Stimulated activated CD4-positive, alpha-beta T cell treated with anti-CD3 and anti-CD28 coated beads, Interleukin-2, amount 100 ng/mL, for 24 hours (primary cell): ENCODE measurements at regions not wholly inside any gene's neighbourhood (a gene's known extent, or its start where the extent isn't known, plus 50 kb on each side); places are given as distances from the start of the nearest gene placed in this dataset.
"Not testable (repeated sequence)": the region's sequence is repeated elsewhere in the genome, so short reads cannot be mapped to it uniquely, and the experiment has no call there.

Experiments used
- DNase-seq, 2 donors: peaks; one replicate each; pipeline ENCODE4 v3.0.0-alpha.2; 2020

DNA sequence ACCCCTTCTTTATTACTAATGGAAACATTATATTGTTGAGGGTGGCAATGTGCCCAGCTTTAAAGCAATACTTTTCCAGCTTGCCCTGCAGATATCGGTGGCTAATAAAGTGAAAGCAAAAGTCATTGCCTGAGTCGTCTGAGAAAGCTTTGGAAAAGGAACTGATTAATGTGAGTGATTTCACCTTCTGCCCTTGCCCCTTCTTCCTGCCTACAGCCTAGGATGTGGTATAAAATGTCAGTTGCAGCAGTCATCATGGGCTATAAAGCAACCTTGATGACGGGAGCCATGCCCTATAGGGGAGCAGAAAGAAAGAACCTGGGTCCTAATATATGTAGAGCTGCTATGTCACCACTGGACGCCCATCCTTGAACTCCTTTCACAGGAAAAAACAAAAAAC lies 132.4 kb upstream of the USP9X start:
- no peak for DNase-seq

DNA sequence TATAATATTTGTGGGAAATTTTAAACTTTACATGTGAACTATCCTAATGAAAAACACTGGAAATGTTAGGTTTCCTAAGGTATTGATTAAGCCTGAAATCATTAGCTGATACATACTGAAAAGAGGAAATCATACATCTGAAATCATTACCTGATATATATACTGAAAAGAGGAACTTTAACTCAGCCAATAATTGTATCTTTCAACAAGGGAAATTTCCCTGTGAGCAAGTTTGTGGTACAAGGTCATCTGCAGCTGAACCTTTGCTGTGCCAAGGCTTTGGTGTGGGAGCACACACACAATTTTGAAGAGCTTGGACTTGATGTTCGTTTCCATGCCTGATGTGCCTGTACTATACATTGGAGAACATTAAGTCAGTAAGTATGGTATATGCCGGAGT lies 131.9 kb upstream of the USP9X start:
- no peak for DNase-seq

DNA sequence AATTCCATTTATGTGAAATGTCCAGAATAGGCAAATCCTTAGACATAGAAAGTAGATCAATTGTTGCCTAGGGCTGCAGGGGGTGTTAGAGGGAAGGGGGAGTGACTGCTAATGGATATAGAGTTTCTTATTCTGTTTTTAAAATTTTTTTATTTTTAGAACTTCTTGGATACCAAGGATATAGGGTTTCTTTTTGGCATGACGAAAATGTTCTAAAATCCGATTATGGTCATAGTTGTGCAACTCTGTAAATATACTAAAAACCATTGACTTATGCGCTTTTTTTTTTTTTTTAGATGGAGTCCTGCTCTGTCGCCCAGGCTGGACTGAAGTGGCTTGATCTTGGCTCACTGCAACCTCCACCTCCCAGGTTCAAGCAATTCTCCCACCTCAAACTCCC lies 125.2 kb upstream of the USP9X start:
- no peak for DNase-seq

DNA sequence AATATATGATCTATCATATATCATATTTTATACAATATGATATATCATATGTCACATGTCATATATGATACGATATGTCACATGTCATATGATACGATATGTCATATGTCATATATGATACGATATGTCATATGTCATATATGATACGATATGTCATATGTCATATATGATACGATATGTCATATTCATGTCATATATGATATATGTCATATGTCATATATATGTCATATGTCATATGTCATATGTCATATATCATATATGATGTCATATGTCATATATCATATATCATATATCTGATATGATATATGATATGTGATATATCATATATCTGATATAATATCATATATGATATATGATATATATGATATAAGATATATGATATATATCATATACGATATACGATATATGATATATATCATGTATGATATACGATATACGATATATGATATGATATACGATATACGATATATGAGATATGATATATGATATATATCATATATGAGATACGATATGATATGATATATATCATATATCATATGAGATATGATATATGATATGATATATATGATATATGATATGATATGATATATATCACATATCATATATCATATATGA lies 122.3 kb upstream of the USP9X start:
- DNase-seq = no peak

DNA sequence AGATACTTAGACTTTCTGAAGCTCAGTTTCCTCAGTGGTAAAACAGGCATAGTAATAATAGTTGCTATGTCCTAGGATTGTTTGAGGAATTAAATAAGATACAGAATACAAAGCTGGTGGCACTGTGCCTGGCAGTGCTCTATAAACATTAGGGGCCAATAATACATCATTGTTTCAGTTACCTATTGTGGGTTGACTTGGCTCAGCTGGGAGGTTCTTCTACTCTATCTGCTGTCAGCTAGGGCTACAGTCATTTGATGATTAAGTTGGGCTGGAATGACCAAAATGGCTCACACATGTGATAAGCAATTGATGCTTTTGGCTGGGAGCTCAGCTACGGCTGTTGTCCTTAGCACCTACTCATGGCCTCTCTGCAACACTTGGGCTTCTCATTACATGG lies 121.2 kb upstream of the USP9X start:
- no peak for DNase-seq

GRCh38 chrX:40964633-40965586 lies 120.3 kb upstream of the USP9X start:
- no peak for DNase-seq

DNA sequence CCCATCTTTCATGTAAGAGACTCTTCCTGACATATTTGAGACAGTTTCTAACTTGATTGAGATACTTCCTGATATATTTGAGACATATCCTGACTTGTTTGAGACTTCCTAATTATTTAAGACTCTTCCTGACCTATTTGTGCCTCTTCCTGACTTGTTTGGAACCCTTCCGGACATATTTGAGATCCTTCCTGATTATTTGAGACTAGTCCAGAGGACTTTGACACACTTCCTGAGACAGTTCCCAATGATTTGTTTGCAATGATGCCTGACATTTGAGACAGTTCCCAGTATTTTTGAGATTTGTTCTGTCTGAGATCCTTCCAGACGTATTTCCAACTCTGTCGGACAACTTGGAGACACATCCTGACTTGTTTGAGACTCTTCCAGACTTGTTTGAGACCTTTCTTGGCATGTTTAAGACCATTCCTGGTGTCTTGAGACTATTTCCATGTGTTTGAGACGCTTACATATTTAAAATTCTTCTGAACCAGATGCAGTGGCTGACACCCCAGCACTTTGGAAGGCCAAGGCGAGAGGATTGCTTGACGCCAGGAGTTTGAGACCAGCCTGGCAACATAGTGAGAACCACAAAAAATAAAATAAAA lies 118.9 kb upstream of the USP9X start:
- no peak for DNase-seq

- DNase-seq = no peak
Measured at GRCh38 chrX:40968180-40968579, 117.1 kb upstream of the USP9X start.

GRCh38 chrX:40971736-40972135 lies 113.5 kb upstream of the USP9X start:
- DNase-seq = no peak

DNA sequence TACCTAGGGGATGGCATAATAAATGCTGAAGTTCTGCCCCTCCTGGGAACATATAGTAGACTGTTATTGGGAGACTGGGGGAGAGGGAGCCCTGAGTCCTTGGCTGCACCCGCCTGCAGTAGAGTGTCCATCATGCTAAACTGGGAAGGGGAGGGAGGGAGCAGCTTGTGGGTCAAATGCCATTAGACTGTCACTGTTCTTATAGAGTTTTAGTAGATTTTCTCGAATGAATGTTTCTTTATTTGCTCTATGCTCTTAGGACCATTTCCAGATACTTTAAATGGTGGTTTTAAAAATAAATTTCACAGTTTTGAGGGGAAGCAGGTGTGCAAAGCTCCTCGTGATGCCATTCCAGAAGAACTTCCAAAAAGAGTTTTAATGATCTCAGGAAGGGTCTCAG lies 111.6 kb upstream of the USP9X start:
- DNase-seq = no peak

- no peak for DNase-seq
Measured at GRCh38 chrX:40975951-40976350, 109.3 kb upstream of the USP9X start.

GRCh38 chrX:40976981-40977380 lies 108.3 kb upstream of the USP9X start:
- no peak for DNase-seq

GRCh38 chrX:40984962-40985361 lies 100.3 kb upstream of the USP9X start:
- DNase-seq = no peak

DNA sequence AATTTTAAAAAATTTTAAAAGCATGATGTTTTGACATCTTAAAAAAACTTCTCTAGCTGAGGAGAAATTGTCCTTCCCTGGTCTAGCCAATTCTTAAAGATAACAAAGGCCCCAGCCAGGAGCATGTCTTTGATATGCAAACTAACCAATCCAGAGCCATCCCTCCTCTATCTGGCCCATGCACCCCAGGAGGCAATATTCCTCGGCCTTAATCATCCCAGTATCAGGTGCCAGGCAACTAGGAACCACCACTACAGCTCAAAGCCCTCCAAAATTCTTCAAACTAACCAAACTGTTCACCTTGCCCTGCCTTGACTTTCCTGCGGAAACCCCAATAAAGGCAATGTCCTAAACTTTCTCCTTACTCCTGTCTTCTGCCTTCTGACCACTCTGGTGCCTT lies 97.8 kb upstream of the USP9X start:
- no peak for DNase-seq

- DNase-seq = no peak
Measured at GRCh38 chrX:40988100-40988499, 97.1 kb upstream of the USP9X start.

GRCh38 chrX:40993395-40993794 lies 91.8 kb upstream of the USP9X start:
- DNase-seq = not testable (repeated sequence)

- DNase-seq = no peak
Measured at GRCh38 chrX:40996886-40997530, 88.2 kb upstream of the USP9X start.

- DNase-seq = no peak
Measured at GRCh38 chrX:40998123-40998522, 87.1 kb upstream of the USP9X start.

- DNase-seq = no peak
Measured at GRCh38 chrX:41001327-41001726, 83.9 kb upstream of the USP9X start.

DNA sequence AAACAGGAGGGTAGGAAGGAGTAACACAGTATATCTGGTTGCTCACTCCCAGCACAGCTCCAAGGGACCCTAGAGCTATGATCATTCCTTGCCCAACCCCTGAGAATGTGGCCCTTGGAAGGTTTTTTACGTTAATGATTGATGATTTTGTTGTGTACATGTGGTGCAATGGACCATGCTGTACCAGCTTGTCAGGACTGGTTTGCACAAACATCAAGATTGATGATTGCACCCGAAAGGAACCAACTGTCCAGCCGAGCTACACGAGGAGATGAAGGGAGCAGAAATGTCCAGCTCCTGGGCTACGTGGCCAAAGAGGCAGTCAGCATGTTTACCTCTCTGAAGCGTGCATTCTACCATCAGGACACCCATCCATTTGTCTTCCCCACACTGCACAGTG lies 83.2 kb upstream of the USP9X start:
- DNase-seq = no peak

DNA sequence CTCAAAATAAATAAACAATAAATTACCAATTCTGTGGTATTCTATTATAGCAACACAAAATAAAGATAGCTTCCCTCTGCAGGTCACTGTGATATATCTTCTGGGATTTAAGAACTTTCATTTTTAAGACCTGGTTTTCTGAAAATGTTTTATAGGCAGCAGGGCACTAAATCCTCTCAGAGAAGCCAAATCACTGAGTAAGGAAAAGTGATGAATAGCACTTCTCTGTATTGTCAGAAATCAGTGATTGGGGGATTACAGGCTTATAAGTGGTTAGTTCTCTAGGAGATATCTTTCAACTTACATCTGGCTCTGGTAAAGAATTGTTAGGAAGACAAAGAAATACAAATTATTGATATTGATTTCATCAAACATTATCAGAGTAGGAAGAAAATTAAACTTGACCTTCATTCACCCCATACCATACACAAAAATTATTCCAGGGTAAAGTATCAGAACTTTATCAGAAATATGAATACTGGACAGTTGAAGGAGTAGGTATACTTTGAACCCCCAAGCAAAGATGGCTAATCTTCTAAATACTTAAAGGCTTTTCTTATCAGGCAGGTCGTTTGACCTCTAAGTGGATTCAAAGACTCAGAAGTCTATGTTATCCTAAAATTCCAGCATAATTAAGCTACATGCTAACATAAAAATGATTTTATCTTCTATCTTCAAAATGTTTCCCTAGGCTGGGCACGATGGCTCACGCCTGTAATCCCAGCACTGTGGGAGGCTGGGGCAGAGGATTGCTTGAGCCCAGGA lies 81.6 kb upstream of the USP9X start:
- no peak for DNase-seq

DNA sequence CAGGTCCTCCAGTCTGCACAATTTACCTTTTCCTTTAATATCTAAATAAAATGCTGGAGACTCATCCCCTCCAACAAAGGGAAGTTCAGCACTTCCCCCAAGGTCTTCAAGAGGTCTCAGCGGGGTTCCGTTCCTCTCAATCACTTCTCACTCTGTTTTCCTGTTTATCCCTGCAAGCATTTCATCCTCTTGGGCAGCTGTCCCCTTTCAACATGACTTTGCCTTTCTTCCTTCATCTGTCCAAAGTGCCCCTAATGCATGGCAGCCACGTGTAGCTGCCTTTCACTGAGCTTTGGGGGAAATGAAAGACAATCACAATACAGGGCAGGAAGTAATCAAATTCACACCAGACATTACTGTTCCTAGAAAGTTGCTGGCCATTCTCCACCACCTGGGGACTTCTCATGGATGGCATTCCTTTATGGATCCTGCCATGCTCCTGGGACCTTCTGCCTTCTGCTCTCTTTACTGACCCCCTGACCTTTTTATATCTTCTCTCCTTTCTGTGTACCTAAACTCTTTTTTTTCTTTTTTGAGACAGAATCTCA lies 79.7 kb upstream of the USP9X start:
- DNase-seq = no peak
